Osteoblast (primary cell): ENCODE measurements at regions not wholly inside any gene's neighbourhood (a gene's known extent, or its start where the extent isn't known, plus 50 kb on each side); places are given as distances from the start of the nearest gene placed in this dataset.
"Not testable (repeated sequence)": the region's sequence is repeated elsewhere in the genome, so short reads cannot be mapped to it uniquely, and the experiment has no call there.

Experiments
- DNase-seq: peaks from one replicate; pipeline ENCODE4 v3.0.0; 2011; ENCODE audit warnings: low spot score, mixed read lengths; ENCODE audit not compliant: insufficient read length; ENCODE audit errors: missing footprints
- H2AFZ ChIP-seq: 2 replicates; pipeline ENCODE4 v1.6.0; 2011; ENCODE audit warnings: mild to moderate bottlenecking, low read length
- H3K27ac ChIP-seq: 2 replicates; pipeline ENCODE4 v1.5.1; 2011; ENCODE audit warnings: mild to moderate bottlenecking, low read depth, low read length, moderate library complexity
- H3K27me3 ChIP-seq: 2 replicates; pipeline ENCODE4 v1.6.0; 2012; ENCODE audit warnings: mild to moderate bottlenecking, control low read depth, inconsistent platforms, low read length, moderate library complexity; ENCODE audit not compliant: insufficient read depth
- H3K36me3 ChIP-seq: 2 replicates; pipeline ENCODE4 v1.5.1; 2011; ENCODE audit warnings: mild to moderate bottlenecking, low read length, control low read depth, moderate library complexity; ENCODE audit not compliant: insufficient read depth
- H3K4me1 ChIP-seq: 2 replicates; pipeline ENCODE4 v1.5.1; 2011; ENCODE audit warnings: mild to moderate bottlenecking, low read length, control low read depth, moderate library complexity; ENCODE audit not compliant: insufficient read depth
- H3K4me2 ChIP-seq: 2 replicates; pipeline ENCODE4 v1.6.0; 2011; ENCODE audit warnings: mild to moderate bottlenecking, low read length; ENCODE audit not compliant: insufficient read depth
- H3K4me3 ChIP-seq: fragments of 200-600 bp; sonication (generic); 3 replicates; pipeline ENCODE4 v1.5.1; 2012; ENCODE audit warnings: mild to moderate bottlenecking, low read length, inconsistent platforms; ENCODE audit not compliant: insufficient read depth
- H3K79me2 ChIP-seq: 2 replicates; pipeline ENCODE4 v1.6.0; 2012; ENCODE audit warnings: mild to moderate bottlenecking, low read length, control low read depth, inconsistent platforms; ENCODE audit not compliant: insufficient read depth
- H3K9me3 ChIP-seq: 2 replicates; pipeline ENCODE4 v1.5.1; 2011; ENCODE audit warnings: low read depth, low read length, control low read depth
- H4K20me1 ChIP-seq: 2 replicates; pipeline ENCODE4 v1.6.0; 2012; ENCODE audit warnings: mild to moderate bottlenecking, low read length, control low read depth; ENCODE audit not compliant: insufficient read depth
- CTCF ChIP-seq: IDR thresholded peaks from 2 replicates; pipeline ENCODE4 v1.5.1; 2011; ENCODE audit warnings: mild to moderate bottlenecking, low read depth, low read length, moderate library complexity; ENCODE audit errors: extremely low read depth

GRCh38 chr5:36402512-36402906 is 100.8 kb upstream of the RANBP3L start:
- H3K4me1 ChIP-seq: peaks cover 36% of the 10 kb centered on the region
- no peaks in the 10 kb centered on the region for H4K20me1 ChIP-seq
- TF ChIP-seq CTCF: no peak
- no peaks in the 10 kb centered on the region for H3K27me3 ChIP-seq
- no peaks in the 10 kb centered on the region for H3K9me3 ChIP-seq
- H3K4me3 ChIP-seq: no peak overlapping the region
- no peaks in the 10 kb centered on the region for H3K79me2 ChIP-seq
- peak overlapping the region; percentile 61 for H2AFZ ChIP-seq
- H3K36me3 ChIP-seq: no peaks in the 10 kb centered on the region
- H3K27ac ChIP-seq: peak overlapping the region; percentile 73
- no peak for DNase-seq
- peak overlapping the region; percentile 27 for H3K4me2 ChIP-seq

GRCh38 chr5:36403632-36404311 is 102.1 kb upstream of the RANBP3L start:
- H3K4me2 ChIP-seq: peak overlapping the region; percentile 27
- H3K4me3 ChIP-seq: no peak overlapping the region
- no peaks in the 10 kb centered on the region for H3K36me3 ChIP-seq
- peaks cover 39% of the 10 kb centered on the region for H3K4me1 ChIP-seq
- no peak for TF ChIP-seq CTCF
- no peaks in the 10 kb centered on the region for H3K79me2 ChIP-seq
- H4K20me1 ChIP-seq: no peaks in the 10 kb centered on the region
- no peaks in the 10 kb centered on the region for H3K9me3 ChIP-seq
- no peaks in the 10 kb centered on the region for H3K27me3 ChIP-seq
- H2AFZ ChIP-seq: peak overlapping the region; percentile 57
- peak overlapping the region; percentile 73 for H3K27ac ChIP-seq
- DNase-seq: peak; percentile 52

DNA sequence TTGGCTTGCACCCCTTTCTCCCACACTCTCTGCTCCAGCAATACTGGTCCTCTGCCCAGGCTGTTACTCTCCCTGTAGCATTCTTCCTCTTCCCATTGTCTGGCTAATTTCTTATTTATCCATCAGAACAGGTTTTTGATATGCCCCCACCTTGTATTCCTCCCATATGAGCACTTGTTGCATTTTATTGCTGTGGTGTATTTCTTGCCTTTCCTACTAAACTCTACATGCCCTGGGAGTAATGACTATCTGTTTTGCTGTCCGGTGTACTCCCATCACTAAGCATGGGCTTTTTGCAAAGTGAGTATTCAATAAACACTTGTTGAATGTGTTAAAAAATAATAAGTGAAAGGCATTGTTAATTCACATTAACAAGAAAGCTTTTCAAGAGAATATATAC is 104.3 kb upstream of the RANBP3L start:
- H3K36me3 ChIP-seq: no peaks in the 10 kb centered on the region
- H3K4me2 ChIP-seq: no peak overlapping the region
- H3K27ac ChIP-seq: no peak overlapping the region
- DNase-seq: no peak
- peaks cover 39% of the 10 kb centered on the region for H3K4me1 ChIP-seq
- no peaks in the 10 kb centered on the region for H3K27me3 ChIP-seq
- H4K20me1 ChIP-seq: no peaks in the 10 kb centered on the region
- no peak overlapping the region for H2AFZ ChIP-seq
- no peaks in the 10 kb centered on the region for H3K9me3 ChIP-seq
- no peak for TF ChIP-seq CTCF
- H3K4me3 ChIP-seq: no peak overlapping the region
- no peaks in the 10 kb centered on the region for H3K79me2 ChIP-seq

DNA sequence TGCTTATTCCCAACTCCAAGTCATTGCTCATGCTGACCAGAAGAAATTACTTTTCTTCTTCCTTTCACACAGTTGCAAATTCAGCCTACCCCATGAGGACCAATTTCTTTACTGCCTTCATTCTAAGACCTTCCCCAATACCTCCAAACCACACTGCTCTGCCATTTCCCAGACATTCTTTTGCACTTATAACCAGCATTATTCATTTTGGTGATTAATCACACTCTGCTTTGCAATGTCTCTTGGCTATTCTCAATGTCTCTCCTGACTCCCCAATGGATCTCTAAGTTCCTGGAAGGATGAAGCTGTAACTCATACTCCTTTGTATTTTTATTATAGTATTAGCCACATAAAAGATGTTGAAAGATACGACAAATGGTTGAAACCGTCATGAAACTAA is 105.7 kb upstream of the RANBP3L start:
- Histone ChIP-seq H3K36me3 (no peaks in the 10 kb centered on the region), H3K4me3 (no peak overlapping the region), H2AFZ (no peak overlapping the region), H3K27me3 (no peaks in the 10 kb centered on the region), H3K4me2 (peak overlapping the region; percentile 17), H4K20me1 (no peaks in the 10 kb centered on the region), H3K27ac (peak overlapping the region; percentile 31), H3K9me3 (no peaks in the 10 kb centered on the region), H3K79me2 (no peaks in the 10 kb centered on the region), H3K4me1 (peaks cover 36% of the 10 kb centered on the region)
- no peak for DNase-seq
- no peak for TF ChIP-seq CTCF

DNA sequence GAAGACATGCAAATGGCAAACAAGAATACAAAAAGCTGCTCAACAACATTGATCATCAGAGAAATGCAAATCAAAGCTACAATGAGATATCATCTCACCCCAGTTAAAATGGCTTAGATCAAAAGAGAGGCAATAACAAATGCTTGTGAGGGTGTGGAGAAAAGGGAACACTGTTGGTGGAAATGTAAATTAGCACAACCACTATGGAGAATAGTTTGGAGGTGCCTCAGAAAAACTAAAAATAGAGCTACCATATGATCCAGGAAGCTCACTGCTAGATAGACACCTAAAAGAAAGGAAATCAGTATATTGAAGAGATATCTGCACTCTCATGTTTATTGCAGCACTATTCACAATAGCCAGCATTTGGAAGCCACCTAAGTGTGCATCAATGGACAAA is 108.0 kb upstream of the RANBP3L start:
- peaks cover 13% of the 10 kb centered on the region for H3K4me1 ChIP-seq
- H2AFZ ChIP-seq, H3K27me3 ChIP-seq, H3K36me3 ChIP-seq, H3K4me2 ChIP-seq, H3K27ac ChIP-seq, H3K79me2 ChIP-seq, H3K9me3 ChIP-seq, DNase-seq, H4K20me1 ChIP-seq, H3K4me3 ChIP-seq: not testable (repeated sequence)

GRCh38 chr5:36410672-36411071 is 109.0 kb upstream of the RANBP3L start:
- H3K79me2 ChIP-seq, H2AFZ ChIP-seq, H3K27me3 ChIP-seq, H3K4me3 ChIP-seq, H3K9me3 ChIP-seq, H4K20me1 ChIP-seq, DNase-seq, H3K4me2 ChIP-seq, H3K36me3 ChIP-seq, H3K27ac ChIP-seq: not testable (repeated sequence)
- peaks cover 16% of the 10 kb centered on the region for H3K4me1 ChIP-seq
